Ovary (tissue), 7 donors: ENCODE measurements at regions not wholly inside any gene's neighbourhood (a gene's known extent, or its start where the extent isn't known, plus 50 kb on each side); places are given as distances from the start of the nearest gene placed in this dataset.

Experiments
- DNase-seq, 5 donors: peaks; one replicate each; pipeline ENCODE4 v3.0.0-alpha.2; 2019 to 2020
- H3K27ac ChIP-seq, 2 donors: fragments of 200-600 bp; one replicate each; pipeline versions ENCODE4 v1.5.1 to v1.8.0; 2019 to 2022
- H3K27me3 ChIP-seq: fragments of 200-600 bp; one replicate; pipeline ENCODE4 v1.8.0; 2022
- H3K36me3 ChIP-seq: fragments of 200-600 bp; sonication (generic); one replicate; pipeline ENCODE4 v1.5.1; 2019
- H3K4me1 ChIP-seq: one replicate; pipeline ENCODE4 v1.8.1; 2013; ENCODE audit warnings: mild to moderate bottlenecking, moderate library complexity; ENCODE audit not compliant: insufficient read depth
- H3K4me3 ChIP-seq: fragments of 200-600 bp; sonication (generic); one replicate; pipeline ENCODE4 v1.5.1; 2017
- H3K9me3 ChIP-seq, 2 donors: fragments of 200-600 bp in 1 of 2; sonication (generic) in 1 of 2; one replicate each; pipeline versions ENCODE4 v1.5.1 to v1.8.1; 2013 to 2019; ENCODE audit warnings: mild to moderate bottlenecking in 1 of 2, moderate library complexity in 1 of 2
- CTCF ChIP-seq, 3 donors: fragments of 450-650 bp in 2 of 3; fragments of 200-600 bp in 1 of 3; IDR thresholded peaks; one replicate each; pipeline versions ENCODE4 v1.5.1 to v1.8.0; 2016 to 2022; ENCODE audit warnings: antibody characterized with exemption in 3 of 3, mild to moderate bottlenecking in 1 of 3
- EP300 ChIP-seq: sonication (generic); formaldehyde crosslinking; IDR thresholded peaks from one replicate; pipeline ENCODE4 v1.6.1; 2017; ENCODE audit warnings: antibody characterized with exemption
- POLR2A ChIP-seq: fragments of 450-650 bp; IDR thresholded peaks from one replicate; pipeline ENCODE4 v1.6.1; 2017; ENCODE audit warnings: antibody characterized with exemption, mild to moderate bottlenecking, moderate library complexity
- WGBS, 3 donors: extraction: QIAGEN DNeasy Blood & Tissue Kit in 1 of 3; methylation state at CpG; one replicate each; pipeline versions ENCODE4 v1.1.5 to v1.1.7; 2013 to 2017; 5-methylcytosine and 5-hydroxymethylcytosine counted together
- intact Hi-C, 4 donors: fragments of 100-400 bp; cut with DNase I; formaldehyde crosslinking; loops; one replicate each; pipeline versions ENCODE4 v1.11.0 to v1.15.1; 2022 to 2023
- donor health status: DM: no; HTN: no; CAD: no; lungs with moderate emphysema.
- donor health status: DM: no; HTN: no; CAD: no.
- donor health status: Bipolar disorder and iron deficiency.
- donor health status: DM: no; HTN: no; CAD: no.
- donor health status: DM: yes; HTN: yes; CAD: no.

GRCh38 chr11:31947051-31947450, 135.9 kb upstream of the PAX6 start:
- intact Hi-C loops: no loop called here
- Histone ChIP-seq H3K4me1 (no peaks in the 10 kb centered on the region), H3K27me3 (no peaks in the 10 kb centered on the region), H3K27ac (no peak overlapping the region), H3K36me3 (no peaks in the 10 kb centered on the region), H3K9me3 (peaks cover 0 to 3% of the 10 kb centered on the region in 2 donors), H3K4me3 (no peak overlapping the region)
- WGBS, 3 donors: 84 to 95% (median 92%) methylated on average over 6 of the region's 6 CpGs
- TF ChIP-seq POLR2A (no peak), EP300 (no peak), CTCF (IDR thresholded peaks at IDR 0.05) (no peak)
- no peak for DNase-seq

GRCh38 chr11:31943056-31943780, 132.1 kb upstream of the PAX6 start:
- no peaks in the 10 kb centered on the region for H3K4me1 ChIP-seq
- no peak for DNase-seq
- no peak overlapping the region for H3K27ac ChIP-seq
- H3K4me3 ChIP-seq: no peak overlapping the region
- no peaks in the 10 kb centered on the region for H3K36me3 ChIP-seq
- TF ChIP-seq EP300 (no peak), POLR2A (no peak), CTCF (IDR thresholded peaks at IDR 0.05) (no peak)
- intact Hi-C loops: no loop called here
- 56 to 67% (median 61%) methylated on average over 2 of the region's 2 CpGs for WGBS, 3 donors
- no peaks in the 10 kb centered on the region for H3K27me3 ChIP-seq
- H3K9me3 ChIP-seq: peaks cover 0 to 3% of the 10 kb centered on the region in 2 donors

GRCh38 chr11:31940371-31941037, 129.4 kb upstream of the PAX6 start:
- Histone ChIP-seq H3K27me3 (no peaks in the 10 kb centered on the region), H3K27ac (no peak overlapping the region), H3K36me3 (no peaks in the 10 kb centered on the region), H3K9me3 (no peaks in the 10 kb centered on the region), H3K4me3 (no peak overlapping the region), H3K4me1 (no peaks in the 10 kb centered on the region)
- 35 to 47% (median 46%) methylated on average over 4 of the region's 4 CpGs for WGBS, 3 donors
- no peak for DNase-seq
- intact Hi-C loops: no loop called here
- no peak for TF ChIP-seq EP300
- no peak for TF ChIP-seq CTCF (IDR thresholded peaks at IDR 0.05)
- no peak for TF ChIP-seq POLR2A

- no peaks in the 10 kb centered on the region for H3K27me3 ChIP-seq
- intact Hi-C loops: no loop called here
Measured at GRCh38 chr11:31939004-31939403, 127.9 kb upstream of the PAX6 start.

GRCh38 chr11:31936312-31936711, 125.2 kb upstream of the PAX6 start:
- H3K36me3 ChIP-seq: no peaks in the 10 kb centered on the region
- TF ChIP-seq EP300 (no peak), POLR2A (no peak), CTCF (IDR thresholded peaks at IDR 0.05) (no peak)
- WGBS, 3 donors: 89 to 97% (median 89%) methylated on average over 1 of the region's 1 CpG
- no peaks in the 10 kb centered on the region for H3K9me3 ChIP-seq
- no peak overlapping the region for H3K27ac ChIP-seq
- intact Hi-C loops: no loop called here
- H3K4me3 ChIP-seq: no peak overlapping the region
- DNase-seq: no peak
- no peaks in the 10 kb centered on the region for H3K4me1 ChIP-seq
- no peaks in the 10 kb centered on the region for H3K27me3 ChIP-seq

More at GRCh38 chr11:31939004-31939403, 127.9 kb upstream of the PAX6 start:
- WGBS, 3 donors: 5 to 21% (median 7%) methylated on average over 3 of the region's 3 CpGs
- Histone ChIP-seq H3K4me3 (no peak overlapping the region), H3K9me3 (no peaks in the 10 kb centered on the region), H3K36me3 (no peaks in the 10 kb centered on the region), H3K4me1 (no peaks in the 10 kb centered on the region), H3K27ac (no peak overlapping the region)
- no peak for TF ChIP-seq EP300
- no peak for DNase-seq
